A673 (cell line): ENCODE measurements at regions not wholly inside any gene's neighbourhood (a gene's known extent, or its start where the extent isn't known, plus 50 kb on each side); places are given as distances from the start of the nearest gene placed in this dataset.

ENCODE experiments used
- BruUV-seq: library from RNA; stranded (reverse); fragments of 400-500 nt; replicated peaks from 2 replicates; lab custom pipeline; 2021; lab: Mats Ljungman, UMichigan
- CTCF ChIA-PET: fragments of 300-600 bp; sonication (Branson Sonifier 250); formaldehyde crosslinking; loops from one replicate; lab custom pipeline; 2022; ENCODE audit warnings: antibody characterized with exemption; lab: Charles Lee
- POLR2A ChIA-PET: fragments of 300-600 bp; sonication (Branson Sonifier 250); formaldehyde crosslinking; loops from one replicate; lab custom pipeline; 2022; ENCODE audit warnings: antibody characterized with exemption; ENCODE audit not compliant: low non-redundant PET; lab: Charles Lee
- DNase-seq: peaks from one replicate; pipeline ENCODE4 v3.0.0-alpha.2; 2015; ENCODE audit warnings: low spot score
- H3K27ac ChIP-seq: fragments of 200-600 bp; sonication (generic); 2 replicates; pipeline ENCODE4 v1.5.1; 2016; ENCODE audit warnings: mixed run types, low read depth, mild to moderate bottlenecking, mixed read lengths, antibody characterized with exemption, low read length; ENCODE audit not compliant: poor library complexity, severe bottlenecking
- H3K27me3 ChIP-seq: fragments of 200-600 bp; sonication (generic); replicated peaks from 2 replicates; pipeline ENCODE4 v1.6.1; 2017; ENCODE audit warnings: mixed run types, low read depth, mild to moderate bottlenecking, mixed read lengths, antibody characterized with exemption, low read length; ENCODE audit not compliant: insufficient read depth, poor library complexity
- H3K36me3 ChIP-seq: fragments of 200-600 bp; sonication (generic); 2 replicates; pipeline ENCODE4 v1.6.1; 2016; ENCODE audit warnings: mixed run types, mild to moderate bottlenecking, mixed read lengths, antibody characterized with exemption, low read length; ENCODE audit not compliant: insufficient read depth, poor library complexity, severe bottlenecking
- H3K4me1 ChIP-seq: fragments of 200-600 bp; sonication (generic); 2 replicates; pipeline ENCODE4 v1.6.1; 2017; ENCODE audit warnings: mixed run types, mild to moderate bottlenecking, mixed read lengths, antibody characterized with exemption, low read length; ENCODE audit not compliant: insufficient read depth, poor library complexity, severe bottlenecking
- H3K4me3 ChIP-seq: fragments of 200-600 bp; sonication (generic); 2 replicates; pipeline ENCODE4 v1.5.1; 2016; ENCODE audit warnings: low read depth, mixed run types, mild to moderate bottlenecking, mixed read lengths, low read length; ENCODE audit not compliant: poor library complexity, severe bottlenecking
- H3K9me3 ChIP-seq: fragments of 200-600 bp; sonication (generic); 2 replicates; pipeline ENCODE4 v1.6.1; 2016; ENCODE audit warnings: mixed run types, low read depth, mild to moderate bottlenecking, mixed read lengths, antibody characterized with exemption, low read length; ENCODE audit not compliant: poor library complexity, severe bottlenecking
- CTCF ChIP-seq: fragments of 300-800, 200-600 bp; sonication (generic); conservative IDR thresholded peaks from 2 replicates; pipeline ENCODE4 v1.5.1; 2017; ENCODE audit warnings: low read depth, mild to moderate bottlenecking, antibody characterized with exemption, low read length, moderate library complexity, mixed read lengths
- EZH2 ChIP-seq: fragments of 200-600 bp; sonication (generic); IDR thresholded peaks from 2 replicates; pipeline ENCODE4 v1.6.1; 2017; ENCODE audit warnings: borderline replicate concordance, low read depth, mild to moderate bottlenecking, mixed read lengths, antibody characterized with exemption, low read length; ENCODE audit not compliant: poor library complexity, severe bottlenecking
- intact Hi-C: fragments of 100-400 bp; cut with micrococcal nuclease; formaldehyde crosslinking; loops from one replicate; pipeline ENCODE4 v1.10.0; 2022; ENCODE audit not compliant: unreplicated experiment

- H3K9me3 ChIP-seq = no peaks in the 10 kb centered on the region
- H3K4me3 ChIP-seq = no peak overlapping the region
- H3K27ac ChIP-seq = no peak overlapping the region
- no peak for TF ChIP-seq CTCF
- no peak for TF ChIP-seq EZH2
- H3K4me1 ChIP-seq = no peaks in the 10 kb centered on the region
- ChIA-PET CTCF (no interaction called here), POLR2A (no interaction called here)
- no peak for DNase-seq
- intact Hi-C loops = no loop called here
- BruUV-seq = no TSS peak
- no peaks in the 10 kb centered on the region for H3K27me3 ChIP-seq
- H3K36me3 ChIP-seq = no peaks in the 10 kb centered on the region
These were observed 187.1 kb downstream of the FOXO1 start for GRCh38 chr13:40479196-40479845.

GRCh38 chr13:40480012-40480914 is 186.2 kb downstream of the FOXO1 start:
- H3K27ac ChIP-seq = no peak overlapping the region
- POLR2A ChIA-PET = no interaction called here
- no peaks in the 10 kb centered on the region for H3K4me1 ChIP-seq
- CTCF ChIA-PET = no interaction called here
- H3K4me3 ChIP-seq = no peak overlapping the region
- H3K9me3 ChIP-seq = no peaks in the 10 kb centered on the region
- H3K36me3 ChIP-seq = no peaks in the 10 kb centered on the region
- H3K27me3 ChIP-seq = no peaks in the 10 kb centered on the region
- TF ChIP-seq CTCF (no peak), EZH2 (no peak)
- no TSS peak for BruUV-seq
- intact Hi-C loops = no loop called here
- DNase-seq = no peak

- no peak overlapping the region for H3K4me3 ChIP-seq
- TF ChIP-seq EZH2 (no peak), CTCF (no peak)
- no TSS peak for BruUV-seq
- H3K9me3 ChIP-seq = no peaks in the 10 kb centered on the region
- intact Hi-C loops = no loop called here
- H3K27ac ChIP-seq = no peak overlapping the region
- DNase-seq = no peak
- no peaks in the 10 kb centered on the region for H3K4me1 ChIP-seq
- H3K36me3 ChIP-seq = no peaks in the 10 kb centered on the region
- H3K27me3 ChIP-seq = no peaks in the 10 kb centered on the region
- CTCF ChIA-PET = no interaction called here
- POLR2A ChIA-PET = no interaction called here
These were observed 185.4 kb downstream of the FOXO1 start for GRCh38 chr13:40480915-40481516.
